ENCODE measurements at regions not wholly inside any gene's neighbourhood (a gene's known extent, or its start where the extent isn't known, plus 50 kb on each side); places are given as distances from the start of the nearest gene placed in this dataset.
"Not testable (repeated sequence)": the region's sequence is repeated elsewhere in the genome, so short reads cannot be mapped to it uniquely, and the experiment has no call there.

- not testable (repeated sequence) for TF ChIP-seq EZH2 (IDR thresholded peaks at IDR 0.05; ENCODE audit: insufficient read depth, low read length); CTCF (IDR thresholded peaks at IDR 0.05; ENCODE audit: insufficient read depth, low read depth, low read length)
Observed at GRCh38 chr10:38354410-38354809, 260.3 kb downstream of the ZNF37A start.
